WI38 (cell line): ENCODE measurements at regions not wholly inside any gene's neighbourhood (a gene's known extent, or its start where the extent isn't known, plus 50 kb on each side); places are given as distances from the start of the nearest gene placed in this dataset.

ENCODE experiments used
- H3K4me3 ChIP-seq: 2 replicates; pipeline ENCODE4 v1.5.1; 2011; ENCODE audit warnings: low read depth, mild to moderate bottlenecking, control low read depth, low read length
- CTCF ChIP-seq: IDR thresholded peaks from 2 replicates; pipeline ENCODE4 v1.5.1; 2012; ENCODE audit warnings: low read depth, mild to moderate bottlenecking, control low read depth, low read length

DNA sequence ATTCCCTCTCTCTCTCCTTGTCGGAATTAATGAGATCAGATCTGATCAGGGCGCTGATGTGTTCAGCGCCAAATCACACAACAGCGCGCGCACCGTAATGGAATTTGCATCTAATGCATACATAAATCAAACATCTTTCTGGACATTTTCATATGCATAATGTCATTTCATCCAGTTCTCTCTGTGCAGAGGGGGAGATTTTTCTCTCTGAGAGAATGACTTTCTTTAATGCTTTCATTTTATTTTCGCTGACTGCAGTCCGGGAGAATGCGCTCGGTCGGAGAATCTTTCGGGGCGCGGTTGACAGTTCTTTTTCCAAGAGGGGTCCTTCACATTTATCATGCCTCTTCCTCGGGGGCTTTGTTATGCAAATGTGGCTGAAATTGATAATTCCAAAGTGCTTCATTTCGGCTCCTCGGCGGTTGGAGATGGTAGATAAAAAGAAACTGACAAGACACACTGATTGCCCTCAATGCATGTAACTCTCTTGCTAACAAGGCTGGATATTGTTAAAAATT is 615.9 kb downstream of the VRK1 start:
- no peak for TF ChIP-seq CTCF
- no peak overlapping the region for H3K4me3 ChIP-seq

DNA sequence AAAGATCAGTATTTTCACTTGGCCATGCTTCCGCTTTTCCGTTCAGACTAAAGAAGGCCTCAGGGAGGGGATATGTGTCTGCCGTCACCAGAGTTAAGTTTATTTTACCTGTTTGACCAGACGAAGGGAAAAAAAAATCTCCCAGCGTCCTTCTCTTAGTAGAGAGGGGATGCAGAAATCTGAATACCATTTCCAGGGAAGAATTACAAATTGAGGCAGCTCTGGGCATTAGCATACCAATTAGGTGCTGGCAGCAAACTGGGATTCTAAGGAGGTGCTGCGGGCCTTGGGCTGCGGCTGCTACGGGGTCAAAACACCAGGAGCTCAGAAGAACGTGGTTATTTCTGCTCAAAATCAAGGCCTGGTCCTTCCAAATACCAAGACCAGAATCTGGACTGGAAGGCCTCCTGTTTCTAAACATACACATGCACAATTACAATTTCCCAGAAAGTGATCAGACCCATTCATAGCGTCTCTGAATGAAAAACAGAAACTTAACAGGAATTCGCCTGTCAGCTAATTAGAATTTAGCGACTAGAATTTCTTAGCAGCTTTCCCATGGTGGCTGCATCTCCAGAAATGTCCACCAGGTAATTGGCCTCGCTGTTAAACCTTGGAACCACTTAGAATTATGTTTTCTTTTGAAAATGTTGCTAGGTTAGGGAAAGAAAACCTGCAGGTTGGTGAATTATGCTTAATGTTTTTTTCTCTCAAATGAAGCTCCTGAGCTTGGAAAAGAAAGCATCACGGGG is 617.0 kb downstream of the VRK1 start:
- no peak overlapping the region for H3K4me3 ChIP-seq

GRCh38 chr14:97414718-97415098 is 617.5 kb downstream of the VRK1 start:
- no peak overlapping the region for H3K4me3 ChIP-seq
- no peak for TF ChIP-seq CTCF

More for the DNA sequence above, 617.0 kb downstream of the VRK1 start:
- no peak for TF ChIP-seq CTCF

- no peak overlapping the region for H3K4me3 ChIP-seq
- TF ChIP-seq CTCF = no peak
Observed at GRCh38 chr14:97415907-97416306, 618.7 kb downstream of the VRK1 start.

DNA sequence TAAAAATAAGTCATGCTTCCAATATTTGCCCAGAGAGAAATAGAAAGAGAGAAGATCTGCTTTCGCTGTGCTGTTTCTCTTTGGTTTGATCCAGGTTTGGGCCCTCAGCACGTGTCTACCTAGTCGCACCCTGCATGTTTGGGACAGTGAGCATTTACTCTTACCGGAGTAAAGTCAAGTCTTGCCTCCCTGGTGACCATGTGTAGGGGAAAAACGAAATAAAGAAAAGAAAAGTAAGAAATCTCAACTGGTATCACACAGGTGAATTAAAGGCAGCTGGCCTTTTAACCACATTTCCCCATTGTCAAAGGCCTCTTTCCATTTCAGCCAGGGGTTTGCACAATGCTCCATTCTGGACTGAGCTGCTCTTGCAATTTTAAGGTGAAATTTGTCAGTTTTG is 619.4 kb downstream of the VRK1 start:
- no peak overlapping the region for H3K4me3 ChIP-seq
- no peak for TF ChIP-seq CTCF

DNA sequence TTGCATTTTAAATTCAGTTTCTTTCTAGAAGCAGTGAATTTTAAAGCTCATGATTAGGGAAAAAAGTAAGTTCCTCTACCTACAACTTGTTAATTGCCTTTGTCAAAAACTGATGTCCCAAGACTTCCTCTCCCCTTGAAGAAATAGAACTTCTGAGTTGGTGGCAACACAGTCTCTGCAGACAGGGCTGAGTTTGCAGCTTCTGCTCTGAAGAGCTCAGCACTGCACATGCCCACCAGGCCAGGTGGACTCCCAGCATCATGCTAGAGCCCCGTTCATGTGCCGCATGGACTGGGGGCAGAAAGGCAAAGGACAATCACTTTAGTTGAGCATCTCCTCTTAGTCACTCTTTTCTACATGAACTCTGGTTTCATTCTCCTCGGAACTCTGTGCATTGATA is 620.1 kb downstream of the VRK1 start:
- no peak for TF ChIP-seq CTCF

DNA sequence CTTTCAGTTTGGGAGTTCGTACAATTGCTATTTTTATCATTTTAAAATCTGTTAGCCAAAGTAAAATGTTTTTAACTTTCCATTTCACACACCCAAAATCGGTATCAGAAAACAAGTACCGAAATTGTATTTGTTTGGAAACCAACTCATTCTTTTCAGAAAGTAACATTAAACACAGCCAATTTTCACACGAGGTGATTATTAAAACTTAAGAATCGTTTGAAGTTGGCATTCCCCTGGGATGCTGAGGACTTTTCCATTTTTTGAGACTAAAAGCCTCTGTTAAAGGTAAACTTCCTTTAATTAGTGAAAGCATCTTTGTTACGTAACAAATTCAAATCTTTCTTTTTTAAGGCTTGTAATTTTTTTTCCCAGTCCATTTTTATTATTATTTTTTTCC is 623.0 kb downstream of the VRK1 start:
- TF ChIP-seq CTCF = no peak

More for the DNA sequence above, 620.1 kb downstream of the VRK1 start:
- H3K4me3 ChIP-seq = no peak overlapping the region

More for the DNA sequence above, 623.0 kb downstream of the VRK1 start:
- no peak overlapping the region for H3K4me3 ChIP-seq
